ENCODE measurements at regions not wholly inside any gene's neighbourhood (a gene's known extent, or its start where the extent isn't known, plus 50 kb on each side); places are given as distances from the start of the nearest gene placed in this dataset.
"Not testable (repeated sequence)": the region's sequence is repeated elsewhere in the genome, so short reads cannot be mapped to it uniquely, and the experiment has no call there.

GRCh38 chr6:137787016-137787415, 80.0 kb upstream of the TNFAIP3 start:
- DNase-seq, result no peak

- no peak for DNase-seq
Measured at GRCh38 chr6:137788248-137788647, 78.8 kb upstream of the TNFAIP3 start.

GRCh38 chr6:137791281-137792159, 75.5 kb upstream of the TNFAIP3 start:
- no peak for DNase-seq

- DNase-seq, result no peak
Measured at GRCh38 chr6:137792160-137793033, 74.7 kb upstream of the TNFAIP3 start.

GRCh38 chr6:137793805-137794515, 73.1 kb upstream of the TNFAIP3 start:
- no peak for DNase-seq

GRCh38 chr6:137794516-137795201, 72.4 kb upstream of the TNFAIP3 start:
- no peak for DNase-seq

- DNase-seq, result no peak
Measured at GRCh38 chr6:137795501-137795900, 71.6 kb upstream of the TNFAIP3 start.

- no peak for DNase-seq
Measured at GRCh38 chr6:137798261-137798660, 68.8 kb upstream of the TNFAIP3 start.

- DNase-seq, result no peak
Measured at GRCh38 chr6:137798846-137799245, 68.2 kb upstream of the TNFAIP3 start.

- peak; percentile 70 to 77 for DNase-seq
Measured at GRCh38 chr6:137799950-137800568, 67.0 kb upstream of the TNFAIP3 start.

GRCh38 chr6:137800762-137801161, 66.3 kb upstream of the TNFAIP3 start:
- no peak for DNase-seq

- no peak for DNase-seq
Measured at GRCh38 chr6:137801352-137802114, 65.5 kb upstream of the TNFAIP3 start.

GRCh38 chr6:137802408-137803182, 64.5 kb upstream of the TNFAIP3 start:
- DNase-seq, result no peak

- no peak for DNase-seq
Measured at GRCh38 chr6:137804637-137805036, 62.4 kb upstream of the TNFAIP3 start.

- DNase-seq, result no peak
Measured at GRCh38 chr6:137805622-137806021, 61.4 kb upstream of the TNFAIP3 start.

GRCh38 chr6:137806914-137807682, 60.0 kb upstream of the TNFAIP3 start:
- no peak for DNase-seq

- no peak for DNase-seq
Measured at GRCh38 chr6:137808191-137808590, 58.9 kb upstream of the TNFAIP3 start.

GRCh38 chr6:137808836-137809315, 58.2 kb upstream of the TNFAIP3 start:
- no peak for DNase-seq

- DNase-seq, result not testable (repeated sequence)
Measured at GRCh38 chr6:137809895-137810553, 57.0 kb upstream of the TNFAIP3 start.
